GM10248 (cell line): ENCODE measurements at regions not wholly inside any gene's neighbourhood (a gene's known extent, or its start where the extent isn't known, plus 50 kb on each side); places are given as distances from the start of the nearest gene placed in this dataset.

Experiments
- CTCF ChIA-PET: fragments of 300-600 bp; sonication (Branson Sonifier 250); formaldehyde crosslinking; extraction: SDS; loops from one replicate; lab custom pipeline; 2021; ENCODE audit warnings: antibody characterized with exemption; lab: Yijun Ruan, JAX
- POLR2A ChIA-PET: fragments of 350-650 bp; sonication (Branson Sonifier 250); formaldehyde crosslinking; extraction: SDS; loops from one replicate; lab custom pipeline; 2020; ENCODE audit warnings: antibody characterized with exemption; lab: Yijun Ruan, JAX
- DNase-seq: peaks from one replicate; pipeline ENCODE4 v3.0.0; 2012; ENCODE audit errors: extremely low spot score
- CTCF ChIP-seq: IDR thresholded peaks from 2 replicates; pipeline ENCODE4 v1.5.1; 2012; ENCODE audit warnings: mild to moderate bottlenecking, low read depth; ENCODE audit errors: extremely low read depth, missing control alignments, control extremely low read depth

GRCh38 chr7:81560708-81561107, 209.1 kb downstream of the HGF start:
- ChIA-PET POLR2A (no interaction called here), CTCF (interaction anchor here (1.0 kb wide), 1 partner anchor 10 kb away, joined by 3 read pairs; no protein-coding TSS in a partner anchor)
- DNase-seq: no peak
- TF ChIP-seq CTCF: no peak

GRCh38 chr7:81549484-81550016, 220.3 kb downstream of the HGF start:
- no peak for TF ChIP-seq CTCF
- no peak for DNase-seq
- ChIA-PET CTCF (no interaction called here), POLR2A (no interaction called here)

GRCh38 chr7:81534996-81535395, 234.9 kb downstream of the HGF start:
- TF ChIP-seq CTCF: no peak
- POLR2A ChIA-PET: no interaction called here
- CTCF ChIA-PET: no interaction called here
- no peak for DNase-seq

GRCh38 chr7:81534446-81534845, 235.4 kb downstream of the HGF start:
- TF ChIP-seq CTCF: no peak
- no peak for DNase-seq
- POLR2A ChIA-PET: no interaction called here
- CTCF ChIA-PET: no interaction called here

- no peak for TF ChIP-seq CTCF
- ChIA-PET POLR2A (no interaction called here), CTCF (no interaction called here)
- DNase-seq: no peak
Observed at GRCh38 chr7:81533931-81534330, 235.9 kb downstream of the HGF start.

GRCh38 chr7:81533426-81533825, 236.4 kb downstream of the HGF start:
- DNase-seq: no peak
- ChIA-PET POLR2A (no interaction called here), CTCF (no interaction called here)
- TF ChIP-seq CTCF: no peak
